Fibroblast of the aortic adventitia (primary cell): ENCODE measurements at regions not wholly inside any gene's neighbourhood (a gene's known extent, or its start where the extent isn't known, plus 50 kb on each side); places are given as distances from the start of the nearest gene placed in this dataset.
A peak's percentile ranks its signal among the peaks of the same experiment; 100 is the strongest.

ENCODE experiments used
- DNase-seq: peaks from one replicate; pipeline ENCODE4 v3.0.0-alpha.2; 2010; ENCODE audit warnings: low read depth
- H3K4me3 ChIP-seq: 2 replicates; pipeline ENCODE4 v1.5.1; 2011; ENCODE audit warnings: low read depth, mild to moderate bottlenecking, control low read depth, low read length, moderate library complexity
- CTCF ChIP-seq: IDR thresholded peaks from 2 replicates; pipeline ENCODE4 v1.5.1; 2011; ENCODE audit warnings: mild to moderate bottlenecking, low read length, control low read depth, inconsistent platforms; ENCODE audit not compliant: insufficient read depth

- DNase-seq = peak; percentile 53
- no peak for TF ChIP-seq CTCF
- no peak overlapping the region for H3K4me3 ChIP-seq
Observed at GRCh38 chr3:189446959-189447560, 184.1 kb upstream of the TP63 start.

GRCh38 chr3:189449084-189449483, 182.1 kb upstream of the TP63 start:
- no peak for TF ChIP-seq CTCF
- no peak for DNase-seq

GRCh38 chr3:189455009-189455408, 176.2 kb upstream of the TP63 start:
- TF ChIP-seq CTCF = no peak
- H3K4me3 ChIP-seq = no peak overlapping the region
- DNase-seq = no peak

More at GRCh38 chr3:189449084-189449483, 182.1 kb upstream of the TP63 start:
- H3K4me3 ChIP-seq = no peak overlapping the region

- no peak overlapping the region for H3K4me3 ChIP-seq
- peak; percentile 59 for DNase-seq
- no peak for TF ChIP-seq CTCF
Observed at GRCh38 chr3:189455641-189456417, 175.4 kb upstream of the TP63 start.

- no peak overlapping the region for H3K4me3 ChIP-seq
- no peak for TF ChIP-seq CTCF
- DNase-seq = peak; percentile 11
Observed at GRCh38 chr3:189457201-189457607, 174.0 kb upstream of the TP63 start.

GRCh38 chr3:189457631-189458412, 173.4 kb upstream of the TP63 start:
- peak; percentile 16 for DNase-seq
- TF ChIP-seq CTCF = no peak

More at GRCh38 chr3:189457631-189458412, 173.4 kb upstream of the TP63 start:
- no peak overlapping the region for H3K4me3 ChIP-seq
